Hematopoietic multipotent progenitor cell treated with erythropoietin and hydrocortisone succinate and interleukin-3 and kit ligand, for 4 days (in vitro differentiated cells): ENCODE measurements at regions not wholly inside any gene's neighbourhood (a gene's known extent, or its start where the extent isn't known, plus 50 kb on each side); places are given as distances from the start of the nearest gene placed in this dataset.
A peak's percentile ranks its signal among the peaks of the same experiment; 100 is the strongest.

Source experiments
- DNase-seq: peaks from one replicate; pipeline ENCODE4 v3.0.0-alpha.2; 2015

DNA sequence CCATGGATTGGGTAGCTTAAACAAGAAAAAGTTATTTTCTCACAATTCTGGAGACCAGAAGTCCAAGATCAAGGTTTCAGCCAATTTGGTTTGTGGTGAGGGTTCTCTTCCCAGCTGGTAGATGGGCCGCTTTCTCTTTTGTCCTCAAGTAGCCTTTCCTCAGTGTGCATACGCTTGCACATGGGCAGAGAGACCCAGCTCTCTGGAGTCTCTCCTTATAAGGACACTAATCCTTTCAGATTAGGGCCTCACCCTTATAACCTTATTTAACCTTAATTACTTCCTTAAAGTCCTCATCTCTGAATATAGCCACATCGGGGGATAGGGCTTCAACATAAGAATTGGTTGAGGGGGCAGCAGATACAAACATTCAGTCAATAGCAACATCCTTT is 68.4 kb upstream of the NLK start:
- DNase-seq = no peak

GRCh38 chr17:27974531-27975145 is 67.8 kb upstream of the NLK start:
- DNase-seq = no peak

DNA sequence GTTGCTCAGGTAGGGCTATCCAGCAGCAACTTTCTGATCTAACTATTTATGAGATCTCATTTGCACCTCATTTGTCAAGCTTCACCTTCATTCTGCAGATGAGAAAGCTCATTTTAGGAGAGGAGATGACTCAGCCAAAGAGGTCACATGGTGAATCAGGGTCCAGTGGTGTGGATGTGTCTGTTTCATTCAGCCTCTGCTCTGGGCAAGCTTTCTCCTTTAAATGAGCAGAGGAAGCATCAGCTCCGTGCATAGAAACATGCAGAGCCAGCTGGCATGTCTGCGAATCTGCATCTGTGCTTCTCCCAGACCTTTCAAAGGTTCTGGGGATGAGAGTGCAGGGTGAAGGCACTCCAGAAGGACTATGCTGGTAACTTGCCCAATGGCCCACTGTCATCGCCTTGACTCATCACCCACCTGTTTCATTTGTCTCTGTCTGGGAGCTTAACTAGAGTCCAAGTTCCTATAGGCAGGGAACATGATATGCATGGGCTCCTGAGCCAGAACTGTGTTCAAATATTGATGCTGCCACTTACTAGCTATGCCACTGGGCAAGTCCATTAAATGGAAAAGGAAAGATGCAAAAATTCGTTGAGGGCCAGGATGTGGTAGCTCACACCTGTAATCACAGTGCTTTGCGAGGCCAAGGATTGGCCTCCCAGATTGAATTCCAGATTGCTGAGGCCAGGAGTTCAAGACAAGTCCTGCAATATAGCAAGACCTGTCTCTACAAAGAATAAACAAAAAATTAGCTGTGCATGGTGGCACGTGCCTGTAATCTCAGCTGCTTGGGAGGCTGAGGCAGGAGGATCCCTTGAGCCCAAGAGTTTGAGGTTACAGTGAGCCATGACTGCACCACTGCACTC is 67.1 kb upstream of the NLK start:
- DNase-seq = no peak

GRCh38 chr17:27976331-27976730 is 66.1 kb upstream of the NLK start:
- no peak for DNase-seq

- DNase-seq = no peak
Measured at GRCh38 chr17:27977751-27978688, 64.5 kb upstream of the NLK start.

DNA sequence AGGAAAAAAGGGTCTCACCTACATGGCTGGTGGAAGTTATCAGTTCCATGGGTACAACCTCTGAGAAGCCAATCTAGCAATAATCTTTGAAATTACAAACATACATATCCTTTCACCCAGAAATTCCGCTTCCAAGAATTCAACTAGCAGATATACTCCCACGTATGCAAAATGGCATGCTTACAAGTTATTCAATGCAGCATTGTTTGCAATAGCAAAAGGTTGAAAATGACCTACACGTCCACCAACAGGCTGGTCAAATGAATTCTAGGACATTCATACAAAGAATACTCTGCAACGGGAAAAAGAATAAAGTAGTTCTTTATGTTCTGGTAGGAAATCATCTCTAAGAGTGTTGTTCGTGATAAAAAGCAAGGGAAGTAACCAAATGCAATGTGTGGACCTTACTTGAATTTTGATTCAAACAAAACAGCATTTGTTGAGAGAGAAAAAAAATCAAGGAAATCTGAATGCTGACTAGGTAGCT is 63.7 kb upstream of the NLK start:
- DNase-seq = no peak

- no peak for DNase-seq
Measured at GRCh38 chr17:27980043-27980442, 62.4 kb upstream of the NLK start.

GRCh38 chr17:27981978-27982377 is 60.5 kb upstream of the NLK start:
- DNase-seq = no peak

DNA sequence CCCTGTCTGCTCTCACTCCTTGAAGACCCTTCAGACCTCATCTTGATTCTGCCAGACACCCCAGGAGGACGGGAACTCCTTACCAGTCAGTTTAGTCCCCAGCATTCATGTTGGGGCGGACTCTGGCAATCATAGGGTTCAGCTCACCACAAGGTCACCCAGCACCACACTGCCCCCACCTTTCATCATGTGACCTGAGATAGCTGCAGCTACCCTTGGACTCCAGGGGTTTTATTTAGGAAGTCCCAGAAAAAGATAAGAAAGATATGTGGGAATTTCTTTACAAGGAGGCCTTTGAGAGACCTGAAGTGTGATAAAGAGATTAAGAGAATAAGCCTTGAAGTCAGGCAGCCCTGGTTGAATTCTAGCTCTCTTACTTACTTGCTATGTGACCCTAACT is 59.8 kb upstream of the NLK start:
- DNase-seq = no peak

DNA sequence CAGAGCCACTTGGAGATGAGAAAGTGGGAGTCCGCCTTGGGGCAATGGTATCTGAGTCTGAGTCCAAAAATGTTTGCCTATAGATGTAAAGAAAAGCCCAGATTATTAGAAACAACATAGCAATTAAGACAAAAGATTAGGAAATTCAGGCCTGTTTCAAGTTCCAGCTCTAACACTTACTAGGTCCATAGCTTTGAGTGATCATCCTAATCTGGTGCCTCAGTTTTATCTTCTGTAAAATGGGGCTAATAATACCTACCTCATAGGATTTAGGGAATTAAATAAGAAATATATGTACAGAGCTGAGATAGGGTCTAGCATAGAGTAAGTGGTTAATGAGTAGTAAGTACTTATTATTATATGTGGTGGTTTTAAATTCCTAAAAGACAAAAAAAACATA is 58.6 kb upstream of the NLK start:
- DNase-seq = no peak

- no peak for DNase-seq
Measured at GRCh38 chr17:27984404-27984803, 58.1 kb upstream of the NLK start.

DNA sequence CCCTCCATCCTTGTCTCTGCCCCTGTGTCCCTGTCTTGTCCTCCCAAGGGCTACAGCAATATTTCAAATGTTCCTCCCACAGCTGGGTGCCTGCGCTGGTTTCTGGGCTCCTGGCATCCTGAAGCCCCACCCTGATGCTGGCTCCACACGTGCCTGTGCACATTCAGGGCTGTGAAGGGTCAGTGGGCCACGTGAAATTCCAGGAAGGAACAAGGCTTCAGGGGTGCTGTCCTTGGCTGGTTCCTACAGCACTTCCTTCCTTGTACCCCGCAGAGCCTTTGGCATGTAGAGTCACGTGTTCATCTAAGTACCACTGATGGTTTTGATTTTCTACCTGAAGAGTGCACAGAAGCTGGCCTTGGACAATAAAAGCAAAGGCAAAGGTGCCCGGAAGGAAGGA is 57.7 kb upstream of the NLK start:
- DNase-seq = no peak

- DNase-seq = peak; percentile 66
Measured at GRCh38 chr17:27985306-27985705, 57.2 kb upstream of the NLK start.

- DNase-seq = peak; percentile 33
Measured at GRCh38 chr17:27985736-27986399, 56.6 kb upstream of the NLK start.

GRCh38 chr17:27986805-27987684 is 55.4 kb upstream of the NLK start:
- peak; percentile 98 for DNase-seq

- no peak for DNase-seq
Measured at GRCh38 chr17:27989046-27989445, 53.4 kb upstream of the NLK start.

GRCh38 chr17:27990100-27990499 is 52.4 kb upstream of the NLK start:
- no peak for DNase-seq

DNA sequence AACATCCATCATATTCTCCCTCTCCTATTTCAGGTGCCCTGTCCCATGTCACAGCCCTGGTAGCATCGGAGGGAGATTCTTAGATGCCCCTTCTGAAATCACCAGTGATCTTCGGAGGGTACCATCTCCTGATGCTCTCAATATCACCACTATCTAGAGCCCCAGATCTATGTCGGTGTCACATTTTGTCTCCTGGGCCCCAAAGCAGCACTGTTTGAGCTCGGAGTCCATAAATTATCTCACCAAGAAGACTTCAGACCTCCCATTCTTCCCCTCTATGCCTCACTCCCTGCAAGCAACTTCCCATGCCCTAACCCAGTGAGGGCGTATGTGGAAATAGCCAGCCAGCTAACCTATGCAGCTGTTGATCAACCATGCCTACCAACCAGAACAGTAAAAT is 51.5 kb upstream of the NLK start:
- no peak for DNase-seq

DNA sequence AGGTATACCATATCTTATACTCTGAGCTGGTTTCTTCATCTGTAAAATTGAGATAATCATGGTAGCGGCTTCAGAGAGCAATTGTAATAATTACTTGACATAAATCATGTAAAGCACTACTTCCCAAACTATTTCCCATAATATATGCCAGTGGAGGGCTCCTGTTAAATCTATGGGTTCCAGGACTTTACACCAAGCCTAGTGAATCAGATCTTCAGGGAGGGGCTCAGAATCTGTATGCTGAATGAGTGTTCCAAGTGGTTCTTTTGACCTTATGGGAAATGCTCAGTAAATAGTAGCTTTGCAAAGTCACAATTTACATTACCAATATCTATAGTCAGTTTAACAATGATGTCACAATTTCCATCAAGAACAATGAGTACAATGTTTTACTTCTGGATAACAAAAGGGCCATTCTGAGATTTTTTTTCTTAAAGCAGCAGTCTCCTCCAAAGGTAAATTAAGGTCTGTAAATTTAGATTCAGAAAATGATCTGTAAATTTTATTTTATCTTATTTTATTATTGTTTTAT is 50.9 kb upstream of the NLK start:
- DNase-seq = no peak
